ENCODE measurements at regions not wholly inside any gene's neighbourhood (a gene's known extent, or its start where the extent isn't known, plus 50 kb on each side); places are given as distances from the start of the nearest gene placed in this dataset.

DNA sequence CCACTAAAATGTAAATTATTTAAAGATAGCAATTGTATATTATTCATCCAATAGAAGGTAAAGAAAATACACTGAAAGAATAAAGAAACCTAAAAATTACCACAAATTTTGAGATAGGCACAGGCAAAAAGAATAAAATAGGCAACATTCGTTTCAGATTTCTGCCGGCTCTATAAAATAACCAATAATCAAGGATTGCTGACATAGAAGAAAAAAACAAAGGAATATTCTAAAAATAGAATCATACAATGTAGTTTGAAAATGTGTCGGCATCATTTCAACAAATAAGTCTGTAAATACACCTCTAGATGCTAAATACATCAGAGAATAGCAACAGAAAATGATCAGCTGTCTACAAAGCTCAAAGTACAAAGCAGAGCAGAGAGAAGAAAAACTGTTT lies 973.3 kb downstream of the EPHA7 start:
- TF ChIP-seq, protein P1, sequence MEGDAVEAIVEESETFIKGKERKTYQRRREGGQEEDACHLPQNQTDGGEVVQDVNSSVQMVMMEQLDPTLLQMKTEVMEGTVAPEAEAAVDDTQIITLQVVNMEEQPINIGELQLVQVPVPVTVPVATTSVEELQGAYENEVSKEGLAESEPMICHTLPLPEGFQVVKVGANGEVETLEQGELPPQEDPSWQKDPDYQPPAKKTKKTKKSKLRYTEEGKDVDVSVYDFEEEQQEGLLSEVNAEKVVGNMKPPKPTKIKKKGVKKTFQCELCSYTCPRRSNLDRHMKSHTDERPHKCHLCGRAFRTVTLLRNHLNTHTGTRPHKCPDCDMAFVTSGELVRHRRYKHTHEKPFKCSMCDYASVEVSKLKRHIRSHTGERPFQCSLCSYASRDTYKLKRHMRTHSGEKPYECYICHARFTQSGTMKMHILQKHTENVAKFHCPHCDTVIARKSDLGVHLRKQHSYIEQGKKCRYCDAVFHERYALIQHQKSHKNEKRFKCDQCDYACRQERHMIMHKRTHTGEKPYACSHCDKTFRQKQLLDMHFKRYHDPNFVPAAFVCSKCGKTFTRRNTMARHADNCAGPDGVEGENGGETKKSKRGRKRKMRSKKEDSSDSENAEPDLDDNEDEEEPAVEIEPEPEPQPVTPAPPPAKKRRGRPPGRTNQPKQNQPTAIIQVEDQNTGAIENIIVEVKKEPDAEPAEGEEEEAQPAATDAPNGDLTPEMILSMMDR (IDR thresholded peaks at IDR 0.05), result no peak
- TF ChIP-seq EP300 (IDR thresholded peaks at IDR 0.05) (no peak), SREBF2 (IDR thresholded peaks at IDR 0.05) (no peak), SMC3 (IDR thresholded peaks at IDR 0.05) (no peak), POLR2A (IDR thresholded peaks at IDR 0.05; ENCODE audit: low read length) (no peak), NR3C1 (IDR thresholded peaks at IDR 0.05) (no peak), ESRRA (IDR thresholded peaks at IDR 0.05; ENCODE audit: borderline replicate concordance, low read length) (no peak), EHF (CRISPR knock-in tag; IDR thresholded peaks at IDR 0.05) (no peak), CHD4 (IDR thresholded peaks at IDR 0.05; ENCODE audit: borderline replicate concordance) (no peak)
- TF ChIP-seq, protein P2, sequence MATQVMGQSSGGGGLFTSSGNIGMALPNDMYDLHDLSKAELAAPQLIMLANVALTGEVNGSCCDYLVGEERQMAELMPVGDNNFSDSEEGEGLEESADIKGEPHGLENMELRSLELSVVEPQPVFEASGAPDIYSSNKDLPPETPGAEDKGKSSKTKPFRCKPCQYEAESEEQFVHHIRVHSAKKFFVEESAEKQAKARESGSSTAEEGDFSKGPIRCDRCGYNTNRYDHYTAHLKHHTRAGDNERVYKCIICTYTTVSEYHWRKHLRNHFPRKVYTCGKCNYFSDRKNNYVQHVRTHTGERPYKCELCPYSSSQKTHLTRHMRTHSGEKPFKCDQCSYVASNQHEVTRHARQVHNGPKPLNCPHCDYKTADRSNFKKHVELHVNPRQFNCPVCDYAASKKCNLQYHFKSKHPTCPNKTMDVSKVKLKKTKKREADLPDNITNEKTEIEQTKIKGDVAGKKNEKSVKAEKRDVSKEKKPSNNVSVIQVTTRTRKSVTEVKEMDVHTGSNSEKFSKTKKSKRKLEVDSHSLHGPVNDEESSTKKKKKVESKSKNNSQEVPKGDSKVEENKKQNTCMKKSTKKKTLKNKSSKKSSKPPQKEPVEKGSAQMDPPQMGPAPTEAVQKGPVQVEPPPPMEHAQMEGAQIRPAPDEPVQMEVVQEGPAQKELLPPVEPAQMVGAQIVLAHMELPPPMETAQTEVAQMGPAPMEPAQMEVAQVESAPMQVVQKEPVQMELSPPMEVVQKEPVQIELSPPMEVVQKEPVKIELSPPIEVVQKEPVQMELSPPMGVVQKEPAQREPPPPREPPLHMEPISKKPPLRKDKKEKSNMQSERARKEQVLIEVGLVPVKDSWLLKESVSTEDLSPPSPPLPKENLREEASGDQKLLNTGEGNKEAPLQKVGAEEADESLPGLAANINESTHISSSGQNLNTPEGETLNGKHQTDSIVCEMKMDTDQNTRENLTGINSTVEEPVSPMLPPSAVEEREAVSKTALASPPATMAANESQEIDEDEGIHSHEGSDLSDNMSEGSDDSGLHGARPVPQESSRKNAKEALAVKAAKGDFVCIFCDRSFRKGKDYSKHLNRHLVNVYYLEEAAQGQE (IDR thresholded peaks at IDR 0.05), result no peak
- TF ChIP-seq, protein P3, sequence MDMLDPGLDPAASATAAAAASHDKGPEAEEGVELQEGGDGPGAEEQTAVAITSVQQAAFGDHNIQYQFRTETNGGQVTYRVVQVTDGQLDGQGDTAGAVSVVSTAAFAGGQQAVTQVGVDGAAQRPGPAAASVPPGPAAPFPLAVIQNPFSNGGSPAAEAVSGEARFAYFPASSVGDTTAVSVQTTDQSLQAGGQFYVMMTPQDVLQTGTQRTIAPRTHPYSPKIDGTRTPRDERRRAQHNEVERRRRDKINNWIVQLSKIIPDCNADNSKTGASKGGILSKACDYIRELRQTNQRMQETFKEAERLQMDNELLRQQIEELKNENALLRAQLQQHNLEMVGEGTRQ (IDR thresholded peaks at IDR 0.05), result no peak
- TF ChIP-seq, protein P4, sequence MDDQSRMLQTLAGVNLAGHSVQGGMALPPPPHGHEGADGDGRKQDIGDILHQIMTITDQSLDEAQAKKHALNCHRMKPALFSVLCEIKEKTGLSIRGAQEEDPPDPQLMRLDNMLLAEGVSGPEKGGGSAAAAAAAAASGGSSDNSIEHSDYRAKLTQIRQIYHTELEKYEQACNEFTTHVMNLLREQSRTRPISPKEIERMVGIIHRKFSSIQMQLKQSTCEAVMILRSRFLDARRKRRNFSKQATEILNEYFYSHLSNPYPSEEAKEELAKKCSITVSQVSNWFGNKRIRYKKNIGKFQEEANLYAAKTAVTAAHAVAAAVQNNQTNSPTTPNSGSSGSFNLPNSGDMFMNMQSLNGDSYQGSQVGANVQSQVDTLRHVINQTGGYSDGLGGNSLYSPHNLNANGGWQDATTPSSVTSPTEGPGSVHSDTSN (IDR thresholded peaks at IDR 0.05), result no peak
